PC-3 (cell line): ENCODE measurements at regions not wholly inside any gene's neighbourhood (a gene's known extent, or its start where the extent isn't known, plus 50 kb on each side); places are given as distances from the start of the nearest gene placed in this dataset.

Experiments
- ATAC-seq: fragments of 200-7000 bp; cut with Tn5 transposase; 2 replicates; pipeline ENCODE4 v1.9.1; 2020; ENCODE audit warnings: mild to moderate bottlenecking, moderate library complexity
- BruUV-seq: library from RNA; stranded (reverse); fragments of 400-500 nt; replicated peaks from 2 replicates; lab custom pipeline; 2021; lab: Mats Ljungman, UMichigan
- CTCF ChIA-PET: fragments of 300-600 bp; sonication (Branson Sonifier 250); formaldehyde crosslinking; loops from one replicate; lab custom pipeline; 2022; ENCODE audit warnings: antibody characterized with exemption; lab: Charles Lee
- POLR2A ChIA-PET: fragments of 300-600 bp; sonication (Branson Sonifier 250); formaldehyde crosslinking; loops from one replicate; lab custom pipeline; 2022; ENCODE audit warnings: antibody characterized with exemption; ENCODE audit not compliant: unreplicated experiment; lab: Charles Lee
- DNase-seq: peaks from one replicate; pipeline ENCODE4 v3.0.0-alpha.2; 2015
- H2AFZ ChIP-seq: fragments of 300-600 bp; sonication (generic); 2 replicates; pipeline ENCODE4 v1.6.0; 2016; ENCODE audit warnings: antibody characterized with exemption, low read length
- H3F3A ChIP-seq: fragments of 300-600 bp; sonication (generic); one replicate; pipeline ENCODE4 v1.6.0; 2017; ENCODE audit warnings: antibody characterized with exemption, low read length, control low read depth, mild to moderate bottlenecking; ENCODE audit not compliant: unreplicated experiment
- H3K27ac ChIP-seq: fragments of 300-600 bp; sonication (generic); 2 replicates; pipeline ENCODE4 v1.5.1; 2016; ENCODE audit warnings: mild to moderate bottlenecking, low read length
- H3K27me3 ChIP-seq: fragments of 300-600 bp; sonication (generic); 2 replicates; pipeline ENCODE4 v1.6.1; 2016; ENCODE audit warnings: low read length, mixed read lengths
- H3K36me3 ChIP-seq: fragments of 300-600 bp; sonication (generic); 2 replicates; pipeline ENCODE4 v1.6.1; 2016; ENCODE audit warnings: low read depth, mixed run types, low read length, mixed read lengths
- H3K4me1 ChIP-seq: fragments of 300-600 bp; sonication (generic); 2 replicates; pipeline ENCODE4 v1.5.1; 2016; ENCODE audit warnings: low read length; ENCODE audit not compliant: insufficient read depth
- H3K4me2 ChIP-seq: fragments of 300-600 bp; sonication (generic); 2 replicates; pipeline ENCODE4 v1.6.0; 2016; ENCODE audit warnings: low read length
- H3K4me3 ChIP-seq: fragments of 300-600 bp; sonication (generic); 2 replicates; pipeline ENCODE4 v1.5.1; 2016; ENCODE audit warnings: mild to moderate bottlenecking, low read length, mixed read lengths
- H3K79me2 ChIP-seq: fragments of 300-600 bp; sonication (generic); 2 replicates; pipeline ENCODE4 v1.6.1; 2017; ENCODE audit warnings: low read length, mixed read lengths
- H3K9ac ChIP-seq: fragments of 300-600 bp; sonication (generic); 2 replicates; pipeline ENCODE4 v1.6.0; 2016; ENCODE audit warnings: mild to moderate bottlenecking, low read length
- H3K9me2 ChIP-seq: fragments of 300-600 bp; sonication (generic); replicated peaks from 2 replicates; pipeline ENCODE4 v1.6.1; 2016; ENCODE audit warnings: mixed run types, low read length, mixed read lengths
- H3K9me3 ChIP-seq: fragments of 300-600 bp; sonication (generic); 2 replicates; pipeline ENCODE4 v1.6.1; 2016; ENCODE audit warnings: low read length, mixed read lengths
- H4K20me1 ChIP-seq: fragments of 300-600 bp; sonication (generic); 2 replicates; pipeline ENCODE4 v1.6.1; 2016; ENCODE audit warnings: low read length, mixed read lengths
- CTCF ChIP-seq: fragments of 300-600 bp; sonication (generic); conservative IDR thresholded peaks from 2 replicates; pipeline ENCODE4 v1.5.1; 2017; ENCODE audit warnings: antibody characterized with exemption, low read depth, mild to moderate bottlenecking, low read length
- EZH2 ChIP-seq: fragments of 300-600 bp; sonication (generic); IDR thresholded peaks from one replicate; pipeline ENCODE4 v1.6.1; 2017; ENCODE audit warnings: antibody characterized with exemption, mild to moderate bottlenecking, low read length; ENCODE audit not compliant: unreplicated experiment
- EZH2phosphoT487 ChIP-seq: fragments of 300-600 bp; sonication (generic); IDR thresholded peaks from 2 replicates; pipeline ENCODE4 v1.6.1; 2018; ENCODE audit warnings: mild to moderate bottlenecking, antibody characterized with exemption, low read length, borderline replicate concordance
- intact Hi-C: fragments of 100-400 bp; cut with micrococcal nuclease; formaldehyde crosslinking; loops from 2 replicates; pipeline ENCODE4 v1.9.0; 2023

GRCh38 chr22:27393371-27393770 is 408.2 kb downstream of the MN1 start:
- DNase-seq (peak; percentile 80), ATAC-seq (peak; percentile 71)
- no peak overlapping the region for H3K4me2 ChIP-seq
- no TSS peak for BruUV-seq
- intact Hi-C loops = no loop called here
- TF ChIP-seq EZH2phosphoT487 (no peak), CTCF (no peak), EZH2 (no peak)
- H3K36me3 ChIP-seq = no peaks in the 10 kb centered on the region
- peaks cover 24% of the 10 kb centered on the region for H3K27me3 ChIP-seq
- no peaks in the 10 kb centered on the region for H3K79me2 ChIP-seq
- no peaks in the 10 kb centered on the region for H3F3A ChIP-seq
- H3K27ac ChIP-seq = no peak overlapping the region
- no peaks in the 10 kb centered on the region for H3K9me3 ChIP-seq
- no peaks in the 10 kb centered on the region for H3K9me2 ChIP-seq
- no peaks in the 10 kb centered on the region for H4K20me1 ChIP-seq
- H3K4me1 ChIP-seq = no peaks in the 10 kb centered on the region; the same call in 1 of the 2 replicates
- no peak overlapping the region for H2AFZ ChIP-seq
- H3K9ac ChIP-seq = no peak overlapping the region
- ChIA-PET CTCF (no interaction called here), POLR2A (no interaction called here)
- no peak overlapping the region for H3K4me3 ChIP-seq

- intact Hi-C loops = no loop called here
- TF ChIP-seq CTCF = no peak
- no peak for TF ChIP-seq EZH2phosphoT487
- no peak for TF ChIP-seq EZH2
- H3K4me1 ChIP-seq = no peaks in the 10 kb centered on the region; the same call in 1 of the 2 replicates
- BruUV-seq = no TSS peak
- no peaks in the 10 kb centered on the region for H3K9me2 ChIP-seq
- H3K36me3 ChIP-seq = no peaks in the 10 kb centered on the region
- no peaks in the 10 kb centered on the region for H3K9me3 ChIP-seq
- no peak overlapping the region for H3K4me2 ChIP-seq
- no peak overlapping the region for H2AFZ ChIP-seq
- ATAC-seq = no peak
- CTCF ChIA-PET = no interaction called here
- no peaks in the 10 kb centered on the region for H3F3A ChIP-seq
- no peak overlapping the region for H3K9ac ChIP-seq
- POLR2A ChIA-PET = no interaction called here
- H3K27me3 ChIP-seq = peaks cover 9% of the 10 kb centered on the region; the same call in 1 of the 2 replicates
- no peaks in the 10 kb centered on the region for H4K20me1 ChIP-seq
- no peak overlapping the region for H3K4me3 ChIP-seq
- H3K27ac ChIP-seq = no peak overlapping the region
- DNase-seq = no peak
- H3K79me2 ChIP-seq = no peaks in the 10 kb centered on the region
Observed at GRCh38 chr22:27394806-27395404, 406.7 kb downstream of the MN1 start.
